NCI-H2227 (cell line): ENCODE measurements at regions not wholly inside any gene's neighbourhood (a gene's known extent, or its start where the extent isn't known, plus 50 kb on each side); places are given as distances from the start of the nearest gene placed in this dataset.
"Not testable (repeated sequence)": the region's sequence is repeated elsewhere in the genome, so short reads cannot be mapped to it uniquely, and the experiment has no call there.

ENCODE experiments used
- DNase-seq: peaks from one replicate; lab custom pipeline; 2025; ENCODE audit not compliant: unreplicated experiment; lab: John Stamatoyannopoulos, UW

- no peak for DNase-seq
Measured at GRCh38 chr3:178967177-178967532, 104.5 kb downstream of the ZMAT3 start.

GRCh38 chr3:178966299-178967176 is 105.1 kb downstream of the ZMAT3 start:
- DNase-seq = peak; percentile 45

GRCh38 chr3:178964551-178964950 is 107.1 kb downstream of the ZMAT3 start:
- no peak for DNase-seq

- DNase-seq = no peak
Measured at GRCh38 chr3:178960918-178961317, 110.7 kb downstream of the ZMAT3 start.

- no peak for DNase-seq
Measured at GRCh38 chr3:178960181-178960580, 111.4 kb downstream of the ZMAT3 start.

- DNase-seq = no peak
Measured at GRCh38 chr3:178950676-178951075, 120.9 kb downstream of the ZMAT3 start.

- DNase-seq = no peak
Measured at GRCh38 chr3:178949896-178950295, 121.7 kb downstream of the ZMAT3 start.

GRCh38 chr3:178948546-178948945 is 123.1 kb downstream of the ZMAT3 start:
- no peak for DNase-seq

- no peak for DNase-seq
Measured at GRCh38 chr3:178947738-178948137, 123.9 kb downstream of the ZMAT3 start.

GRCh38 chr3:178942261-178942660 is 129.3 kb downstream of the ZMAT3 start:
- not testable (repeated sequence) for DNase-seq

- DNase-seq = no peak
Measured at GRCh38 chr3:178930116-178930515, 141.5 kb downstream of the ZMAT3 start.

- peak; percentile 3 for DNase-seq
Measured at GRCh38 chr3:178916223-178916622, 155.4 kb downstream of the ZMAT3 start.

- no peak for DNase-seq
Measured at GRCh38 chr3:178915365-178915764, 156.2 kb downstream of the ZMAT3 start.

- DNase-seq = no peak
Measured at GRCh38 chr3:178907081-178907480, 164.5 kb downstream of the ZMAT3 start.

GRCh38 chr3:178901204-178901603 is 170.4 kb downstream of the ZMAT3 start:
- no peak for DNase-seq

GRCh38 chr3:178900029-178900646 is 171.5 kb downstream of the ZMAT3 start:
- DNase-seq = peak; percentile 91

GRCh38 chr3:178895178-178895789 is 176.3 kb downstream of the ZMAT3 start:
- DNase-seq = no peak
